DOHH2 (cell line): ENCODE measurements at regions not wholly inside any gene's neighbourhood (a gene's known extent, or its start where the extent isn't known, plus 50 kb on each side); places are given as distances from the start of the nearest gene placed in this dataset.

Experiments
- CTCF ChIP-seq: fragments of 200-600 bp; sonication (generic); IDR thresholded peaks from one replicate; pipeline ENCODE4 v1.5.1; 2014; ENCODE audit warnings: antibody characterized with exemption, mild to moderate bottlenecking, low read depth, low read length; ENCODE audit not compliant: poor library complexity, severe bottlenecking
- EZH2phosphoT487 ChIP-seq: fragments of 200-600 bp; sonication (generic); IDR thresholded peaks from 2 replicates; pipeline ENCODE4 v1.6.1; 2017; ENCODE audit warnings: borderline replicate concordance, mild to moderate bottlenecking, antibody characterized with exemption, low read length, moderate library complexity, mixed read lengths

- TF ChIP-seq CTCF (no peak), EZH2phosphoT487 (no peak)
Observed at GRCh38 chr1:111062624-111063023, 77.3 kb downstream of the DRAM2 start.
